DOHH2 (cell line): ENCODE measurements at regions not wholly inside any gene's neighbourhood (a gene's known extent, or its start where the extent isn't known, plus 50 kb on each side); places are given as distances from the start of the nearest gene placed in this dataset.

ENCODE experiments used
- H3F3A ChIP-seq: fragments of 200-600 bp; sonication (generic), shearing (Covaris generic); 2 replicates; pipeline ENCODE4 v1.6.0; 2016; ENCODE audit warnings: antibody characterized with exemption, mild to moderate bottlenecking; ENCODE audit not compliant: control insufficient read depth, insufficient read depth
- H3K27ac ChIP-seq: fragments of 200-600 bp; sonication (generic); 2 replicates; pipeline ENCODE4 v1.5.1; 2014; ENCODE audit warnings: low read depth, mild to moderate bottlenecking, low read length, moderate library complexity
- H3K27me3 ChIP-seq: fragments of 200-600 bp; sonication (generic); 2 replicates; pipeline ENCODE4 v1.6.1; 2014; ENCODE audit warnings: mild to moderate bottlenecking, low read length, mixed read lengths; ENCODE audit not compliant: control insufficient read depth
- H3K36me3 ChIP-seq: fragments of 200-600 bp; sonication (generic); 2 replicates; pipeline ENCODE4 v1.6.1; 2014; ENCODE audit warnings: mild to moderate bottlenecking, low read length, moderate library complexity, mixed read lengths; ENCODE audit not compliant: control insufficient read depth
- H3K4me1 ChIP-seq: fragments of 200-600 bp; sonication (generic); 2 replicates; pipeline ENCODE4 v1.6.1; 2014; ENCODE audit warnings: mild to moderate bottlenecking, low read length, mixed read lengths; ENCODE audit not compliant: control insufficient read depth
- H3K4me2 ChIP-seq: fragments of 200-600 bp; sonication (generic); 2 replicates; pipeline ENCODE4 v1.6.0; 2014; ENCODE audit warnings: mild to moderate bottlenecking, low read length, moderate library complexity
- H3K4me3 ChIP-seq: fragments of 200-600 bp; sonication (generic); 2 replicates; pipeline ENCODE4 v1.5.1; 2014; ENCODE audit warnings: mild to moderate bottlenecking, low read length, mixed read lengths
- H3K79me2 ChIP-seq: fragments of 200-600 bp; sonication (generic); 2 replicates; pipeline ENCODE4 v1.6.1; 2014; ENCODE audit warnings: mild to moderate bottlenecking, low read length, mixed read lengths; ENCODE audit not compliant: control insufficient read depth
- H3K9me2 ChIP-seq: fragments of 200-600 bp; sonication (generic); replicated peaks from 2 replicates; pipeline ENCODE4 v1.6.1; 2014; ENCODE audit warnings: mild to moderate bottlenecking, low read length, mixed read lengths; ENCODE audit not compliant: control insufficient read depth
- H3K9me3 ChIP-seq: fragments of 200-600 bp; sonication (generic); 2 replicates; pipeline ENCODE4 v1.6.1; 2014; ENCODE audit warnings: antibody characterized with exemption, low read length, mixed read lengths; ENCODE audit not compliant: control insufficient read depth, insufficient read depth
- H4K20me1 ChIP-seq: fragments of 200-600 bp; sonication (generic); 2 replicates; pipeline ENCODE4 v1.6.0; 2014; ENCODE audit warnings: low read depth, mild to moderate bottlenecking, antibody characterized with exemption, low read length, moderate library complexity; ENCODE audit not compliant: control insufficient read depth, insufficient read depth
- EZH2phosphoT487 ChIP-seq: fragments of 200-600 bp; sonication (generic); IDR thresholded peaks from 2 replicates; pipeline ENCODE4 v1.6.1; 2017; ENCODE audit warnings: borderline replicate concordance, mild to moderate bottlenecking, antibody characterized with exemption, low read length, moderate library complexity, mixed read lengths
- TF ChIP-seq, protein P1 (sequence below): fragments of 200-600 bp; sonication (generic); IDR thresholded peaks from one replicate; pipeline ENCODE4 v1.5.1; 2014; ENCODE audit warnings: antibody characterized with exemption, mild to moderate bottlenecking, low read depth, low read length; ENCODE audit not compliant: poor library complexity, severe bottlenecking

DNA sequence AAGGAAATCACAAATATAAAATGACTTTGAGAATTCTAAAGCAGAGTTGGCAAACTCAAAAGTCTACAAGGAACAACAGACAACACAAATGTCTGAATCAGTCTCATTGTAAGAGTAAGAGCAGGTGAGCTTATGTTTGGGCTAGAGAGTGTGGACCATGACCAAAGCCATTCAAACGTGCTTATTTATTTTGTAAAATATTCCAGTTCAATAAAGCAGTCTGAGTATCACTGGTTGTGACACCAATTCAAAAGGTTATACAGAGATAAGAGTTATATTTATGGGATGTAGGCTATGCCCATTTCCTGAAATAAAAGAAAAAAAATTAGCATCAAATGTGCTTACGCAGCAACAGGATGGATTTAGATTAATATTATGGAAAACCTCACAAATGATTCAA is 251.6 kb downstream of the KLF5 start:
- no peaks in the 10 kb centered on the region for H3F3A ChIP-seq
- H3K9me3 ChIP-seq, result peaks cover 2% of the 10 kb centered on the region
- H3K4me2 ChIP-seq, result no peak overlapping the region
- no peak overlapping the region for H3K27ac ChIP-seq
- H3K4me3 ChIP-seq, result no peak overlapping the region
- TF ChIP-seq EZH2phosphoT487, result no peak
- TF ChIP-seq, protein P1, sequence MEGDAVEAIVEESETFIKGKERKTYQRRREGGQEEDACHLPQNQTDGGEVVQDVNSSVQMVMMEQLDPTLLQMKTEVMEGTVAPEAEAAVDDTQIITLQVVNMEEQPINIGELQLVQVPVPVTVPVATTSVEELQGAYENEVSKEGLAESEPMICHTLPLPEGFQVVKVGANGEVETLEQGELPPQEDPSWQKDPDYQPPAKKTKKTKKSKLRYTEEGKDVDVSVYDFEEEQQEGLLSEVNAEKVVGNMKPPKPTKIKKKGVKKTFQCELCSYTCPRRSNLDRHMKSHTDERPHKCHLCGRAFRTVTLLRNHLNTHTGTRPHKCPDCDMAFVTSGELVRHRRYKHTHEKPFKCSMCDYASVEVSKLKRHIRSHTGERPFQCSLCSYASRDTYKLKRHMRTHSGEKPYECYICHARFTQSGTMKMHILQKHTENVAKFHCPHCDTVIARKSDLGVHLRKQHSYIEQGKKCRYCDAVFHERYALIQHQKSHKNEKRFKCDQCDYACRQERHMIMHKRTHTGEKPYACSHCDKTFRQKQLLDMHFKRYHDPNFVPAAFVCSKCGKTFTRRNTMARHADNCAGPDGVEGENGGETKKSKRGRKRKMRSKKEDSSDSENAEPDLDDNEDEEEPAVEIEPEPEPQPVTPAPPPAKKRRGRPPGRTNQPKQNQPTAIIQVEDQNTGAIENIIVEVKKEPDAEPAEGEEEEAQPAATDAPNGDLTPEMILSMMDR, result no peak
- H3K9me2 ChIP-seq, result no peaks in the 10 kb centered on the region
- H3K4me1 ChIP-seq, result no peaks in the 10 kb centered on the region
- no peaks in the 10 kb centered on the region for H3K36me3 ChIP-seq
- H4K20me1 ChIP-seq, result no peaks in the 10 kb centered on the region
- no peaks in the 10 kb centered on the region for H3K27me3 ChIP-seq
- H3K79me2 ChIP-seq, result no peaks in the 10 kb centered on the region

DNA sequence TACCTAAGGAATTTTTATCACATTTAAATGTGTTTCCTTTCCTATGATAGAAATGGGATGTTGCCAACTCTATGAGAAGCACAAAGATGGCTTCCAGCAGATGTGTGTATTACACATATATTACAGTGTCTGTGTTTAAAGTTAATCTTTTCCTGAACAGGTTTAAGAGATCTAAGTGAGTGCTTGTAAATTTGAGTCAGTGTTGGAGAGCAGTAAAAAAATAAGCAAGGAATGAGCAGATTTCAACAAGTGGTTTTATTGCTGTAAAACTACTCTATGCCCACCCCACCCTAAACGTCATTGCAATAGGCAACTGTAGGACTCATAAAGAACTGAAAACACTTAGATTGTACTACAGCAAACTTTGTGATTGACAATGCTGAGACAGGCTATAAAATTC is 248.7 kb downstream of the KLF5 start:
- H3K27ac ChIP-seq, result no peak overlapping the region
- no peak overlapping the region for H3K4me2 ChIP-seq
- H3F3A ChIP-seq, result no peaks in the 10 kb centered on the region
- H3K9me2 ChIP-seq, result no peaks in the 10 kb centered on the region
- H3K4me1 ChIP-seq, result no peaks in the 10 kb centered on the region
- H3K27me3 ChIP-seq, result no peaks in the 10 kb centered on the region
- no peaks in the 10 kb centered on the region for H3K79me2 ChIP-seq
- H3K36me3 ChIP-seq, result no peaks in the 10 kb centered on the region
- no peak overlapping the region for H3K4me3 ChIP-seq
- TF ChIP-seq, protein P1, result no peak
- no peak for TF ChIP-seq EZH2phosphoT487
- H4K20me1 ChIP-seq, result no peaks in the 10 kb centered on the region
- H3K9me3 ChIP-seq, result peaks cover 2% of the 10 kb centered on the region

DNA sequence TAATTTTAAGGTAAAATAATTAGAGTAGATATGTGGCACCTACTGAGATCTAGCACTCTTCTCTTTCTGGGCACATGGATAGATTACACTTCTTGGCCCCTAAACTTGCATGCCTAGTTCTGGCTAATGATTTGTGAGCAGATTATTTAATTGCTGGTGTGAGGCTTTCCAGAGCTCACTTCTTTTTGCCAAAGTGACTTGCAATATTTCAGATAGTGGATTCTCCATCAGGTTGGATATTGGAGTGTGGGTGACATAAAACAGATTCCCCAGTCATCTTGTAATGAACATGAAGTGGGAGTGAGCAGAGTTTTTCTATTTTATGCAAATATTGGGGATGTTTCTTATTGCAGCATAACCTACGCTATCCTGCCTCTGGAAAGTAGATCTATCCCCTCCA is 247.9 kb downstream of the KLF5 start:
- Histone ChIP-seq H3K27ac (no peak overlapping the region), H3K4me1 (no peaks in the 10 kb centered on the region), H3K36me3 (no peaks in the 10 kb centered on the region), H3K4me2 (no peak overlapping the region), H3F3A (no peaks in the 10 kb centered on the region), H4K20me1 (no peaks in the 10 kb centered on the region), H3K9me2 (no peaks in the 10 kb centered on the region), H3K4me3 (no peak overlapping the region), H3K79me2 (no peaks in the 10 kb centered on the region), H3K9me3 (peaks cover 2% of the 10 kb centered on the region), H3K27me3 (no peaks in the 10 kb centered on the region)
- TF ChIP-seq, protein P1, result no peak
- TF ChIP-seq EZH2phosphoT487, result no peak

DNA sequence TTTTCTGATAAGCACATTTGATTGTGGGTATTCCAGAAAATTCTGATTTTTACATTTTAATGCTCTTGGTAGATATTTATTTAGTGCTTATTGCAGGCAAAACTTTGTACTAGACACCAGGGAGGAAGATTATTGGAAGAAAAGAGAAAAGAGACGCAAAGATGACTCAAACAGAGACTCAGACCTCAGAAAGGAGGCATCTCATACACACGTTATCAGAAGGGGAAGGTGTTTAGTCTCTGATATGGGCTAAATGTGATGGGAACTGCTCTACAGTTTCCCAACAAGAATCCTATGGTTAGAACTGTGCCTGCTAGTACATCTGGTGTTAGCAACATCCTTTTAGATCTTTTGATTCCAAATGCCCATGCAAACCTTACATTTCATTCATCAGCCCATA is 245.6 kb downstream of the KLF5 start:
- H3K9me3 ChIP-seq, result peaks cover 2% of the 10 kb centered on the region
- no peaks in the 10 kb centered on the region for H3K9me2 ChIP-seq
- no peak for TF ChIP-seq EZH2phosphoT487
- TF ChIP-seq, protein P1, result no peak
- H3K27ac ChIP-seq, result no peak overlapping the region
- no peaks in the 10 kb centered on the region for H3F3A ChIP-seq
- H3K36me3 ChIP-seq, result no peaks in the 10 kb centered on the region
- H3K4me3 ChIP-seq, result no peak overlapping the region
- H4K20me1 ChIP-seq, result no peaks in the 10 kb centered on the region
- no peaks in the 10 kb centered on the region for H3K79me2 ChIP-seq
- H3K4me2 ChIP-seq, result no peak overlapping the region
- no peaks in the 10 kb centered on the region for H3K4me1 ChIP-seq
- H3K27me3 ChIP-seq, result no peaks in the 10 kb centered on the region
